ENCODE measurements at regions not wholly inside any gene's neighbourhood (a gene's known extent, or its start where the extent isn't known, plus 50 kb on each side); places are given as distances from the start of the nearest gene placed in this dataset.
"Not testable (repeated sequence)": the region's sequence is repeated elsewhere in the genome, so short reads cannot be mapped to it uniquely, and the experiment has no call there.

DNA sequence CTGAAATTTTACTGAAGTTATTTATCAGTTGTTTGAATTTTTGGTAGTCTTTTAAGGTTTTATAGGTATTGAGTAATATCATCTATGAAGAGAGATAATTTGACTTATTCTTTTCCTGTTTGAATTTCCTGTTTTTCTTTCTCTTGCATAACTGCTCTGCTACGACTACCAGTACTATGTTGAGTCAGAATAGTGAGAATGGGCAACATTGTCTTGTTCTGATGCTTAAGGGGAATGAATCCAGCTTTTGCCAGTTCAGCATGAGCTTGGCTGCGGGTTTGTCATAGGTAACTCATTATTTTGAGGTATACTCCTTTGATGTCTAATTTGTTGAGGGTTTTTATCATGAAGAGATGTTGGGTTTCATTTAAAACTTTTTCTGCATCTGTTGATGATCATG lies 102.2 kb downstream of the MALL start:
- TF ChIP-seq, protein P1, sequence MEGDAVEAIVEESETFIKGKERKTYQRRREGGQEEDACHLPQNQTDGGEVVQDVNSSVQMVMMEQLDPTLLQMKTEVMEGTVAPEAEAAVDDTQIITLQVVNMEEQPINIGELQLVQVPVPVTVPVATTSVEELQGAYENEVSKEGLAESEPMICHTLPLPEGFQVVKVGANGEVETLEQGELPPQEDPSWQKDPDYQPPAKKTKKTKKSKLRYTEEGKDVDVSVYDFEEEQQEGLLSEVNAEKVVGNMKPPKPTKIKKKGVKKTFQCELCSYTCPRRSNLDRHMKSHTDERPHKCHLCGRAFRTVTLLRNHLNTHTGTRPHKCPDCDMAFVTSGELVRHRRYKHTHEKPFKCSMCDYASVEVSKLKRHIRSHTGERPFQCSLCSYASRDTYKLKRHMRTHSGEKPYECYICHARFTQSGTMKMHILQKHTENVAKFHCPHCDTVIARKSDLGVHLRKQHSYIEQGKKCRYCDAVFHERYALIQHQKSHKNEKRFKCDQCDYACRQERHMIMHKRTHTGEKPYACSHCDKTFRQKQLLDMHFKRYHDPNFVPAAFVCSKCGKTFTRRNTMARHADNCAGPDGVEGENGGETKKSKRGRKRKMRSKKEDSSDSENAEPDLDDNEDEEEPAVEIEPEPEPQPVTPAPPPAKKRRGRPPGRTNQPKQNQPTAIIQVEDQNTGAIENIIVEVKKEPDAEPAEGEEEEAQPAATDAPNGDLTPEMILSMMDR (IDR thresholded peaks at IDR 0.05), result not testable (repeated sequence)
- not testable (repeated sequence) for TF ChIP-seq POLR2AphosphoS5 (IDR thresholded peaks at IDR 0.05)
